ENCODE measurements at regions not wholly inside any gene's neighbourhood (a gene's known extent, or its start where the extent isn't known, plus 50 kb on each side); places are given as distances from the start of the nearest gene placed in this dataset.

- 89% methylated on average over 6 of the region's 6 CpGs for WGBS
- H3K9me3 ChIP-seq (ENCODE audit: control insufficient read depth in 2 of 2, insufficient read depth in 1 of 2, low read length in 1 of 2): no peaks in the 10 kb centered on the region
Observed at GRCh38 chr18:64202210-64202836, 53.4 kb upstream of the LINC00305 start.

GRCh38 chr18:64201781-64202180 is 52.9 kb upstream of the LINC00305 start:
- Histone ChIP-seq H3K9me3 (ENCODE audit: control insufficient read depth in 2 of 2, insufficient read depth in 1 of 2, low read length in 1 of 2) (no peaks in the 10 kb centered on the region), H3K27ac (ENCODE audit: low read depth in 1 of 2, low read length in 1 of 2) (no peak overlapping the region), H3K4me1 (ENCODE audit: control insufficient read depth in 2 of 2, insufficient read depth in 2 of 2, low read length in 2 of 2) (no peaks in the 10 kb centered on the region), H3K36me3 (ENCODE audit: control insufficient read depth in 2 of 2, insufficient read depth in 2 of 2, low read length in 1 of 2) (no peaks in the 10 kb centered on the region), H3K4me3 (ENCODE audit: low read length in 2 of 2) (no peak overlapping the region), H3K27me3 (ENCODE audit: control insufficient read depth in 2 of 2, insufficient read depth in 1 of 2, low read length in 1 of 2) (no peaks in the 10 kb centered on the region)
- 94% methylated on average over 2 of the region's 2 CpGs for WGBS
- no peak for DNase-seq (ENCODE audit: low read depth in 6 of 9, low spot score in 9 of 9)

More at GRCh38 chr18:64202210-64202836, 53.4 kb upstream of the LINC00305 start:
- Histone ChIP-seq H3K4me1 (ENCODE audit: control insufficient read depth in 2 of 2, insufficient read depth in 2 of 2, low read length in 2 of 2) (no peaks in the 10 kb centered on the region), H3K27ac (ENCODE audit: low read depth in 1 of 2, low read length in 1 of 2) (no peak overlapping the region), H3K4me3 (ENCODE audit: low read length in 2 of 2) (no peak overlapping the region), H3K36me3 (ENCODE audit: control insufficient read depth in 2 of 2, insufficient read depth in 2 of 2, low read length in 1 of 2) (no peaks in the 10 kb centered on the region), H3K27me3 (ENCODE audit: control insufficient read depth in 2 of 2, insufficient read depth in 1 of 2, low read length in 1 of 2) (no peaks in the 10 kb centered on the region)
- no peak for DNase-seq (ENCODE audit: low read depth in 6 of 9, low spot score in 9 of 9)

GRCh38 chr18:64199581-64199980 is 50.7 kb upstream of the LINC00305 start:
- no peaks in the 10 kb centered on the region for H3K9me3 ChIP-seq (ENCODE audit: control insufficient read depth in 2 of 2, insufficient read depth in 1 of 2, low read length in 1 of 2)
- H3K4me3 ChIP-seq (ENCODE audit: low read length in 2 of 2): no peak overlapping the region
- WGBS: 90% methylated on average over 1 of the region's 1 CpG
- no peaks in the 10 kb centered on the region for H3K27me3 ChIP-seq (ENCODE audit: control insufficient read depth in 2 of 2, insufficient read depth in 1 of 2, low read length in 1 of 2)
- no peak overlapping the region for H3K27ac ChIP-seq (ENCODE audit: low read depth in 1 of 2, low read length in 1 of 2)
- no peaks in the 10 kb centered on the region for H3K4me1 ChIP-seq (ENCODE audit: control insufficient read depth in 2 of 2, insufficient read depth in 2 of 2, low read length in 2 of 2)
- H3K36me3 ChIP-seq (ENCODE audit: control insufficient read depth in 2 of 2, insufficient read depth in 2 of 2, low read length in 1 of 2): no peaks in the 10 kb centered on the region
- no peak for DNase-seq (ENCODE audit: low read depth in 6 of 9, low spot score in 9 of 9)
